Thymus (tissue), 11 donors: ENCODE measurements at regions not wholly inside any gene's neighbourhood (a gene's known extent, or its start where the extent isn't known, plus 50 kb on each side); places are given as distances from the start of the nearest gene placed in this dataset.

Experiments used
- DNase-seq, 9 donors: peaks; one replicate each; pipeline ENCODE4 v3.0.0-alpha.2; 2013; ENCODE audit warnings: low spot score in 9 of 9, low read depth in 6 of 9, missing footprints in 1 of 9
- H3K27ac ChIP-seq, 2 donors: one replicate each; pipeline ENCODE4 v1.5.1; 2013; ENCODE audit warnings: control low read depth in 1 of 2, low read depth in 1 of 2, low read length in 1 of 2, mild to moderate bottlenecking in 1 of 2, moderate library complexity in 1 of 2
- H3K27me3 ChIP-seq, 2 donors: one replicate each; pipeline ENCODE4 v1.5.1; 2013; ENCODE audit warnings: low read length in 1 of 2; ENCODE audit not compliant: control insufficient read depth in 2 of 2, insufficient read depth in 1 of 2
- H3K36me3 ChIP-seq, 2 donors: one replicate each; pipeline ENCODE4 v1.5.1; 2013; ENCODE audit warnings: low read length in 1 of 2, mild to moderate bottlenecking in 1 of 2, moderate library complexity in 1 of 2; ENCODE audit not compliant: control insufficient read depth in 2 of 2, insufficient read depth in 2 of 2
- H3K4me1 ChIP-seq, 2 donors: one replicate each; pipeline ENCODE4 v1.5.1; 2013; ENCODE audit warnings: low read length in 2 of 2; ENCODE audit not compliant: control insufficient read depth in 2 of 2, insufficient read depth in 2 of 2
- H3K4me3 ChIP-seq, 2 donors: one replicate each; pipeline ENCODE4 v1.5.1; 2013; ENCODE audit warnings: low read length in 2 of 2, control low read depth in 1 of 2, mild to moderate bottlenecking in 1 of 2
- H3K9me3 ChIP-seq, 2 donors: one replicate each; pipeline ENCODE4 v1.5.1; 2013; ENCODE audit warnings: low read length in 1 of 2, mild to moderate bottlenecking in 1 of 2; ENCODE audit not compliant: control insufficient read depth in 2 of 2, insufficient read depth in 1 of 2
- WGBS: extraction: QIAGEN DNeasy Blood & Tissue Kit; methylation state at CpG from one replicate; pipeline ENCODE4 v1.1.7; 2013; 5-methylcytosine and 5-hydroxymethylcytosine counted together
- donor health status: healthy.

- H3K36me3 ChIP-seq = no peaks in the 10 kb centered on the region
- no peak overlapping the region for H3K27ac ChIP-seq
- H3K4me3 ChIP-seq = no peak overlapping the region
- peaks cover 0 to 6% of the 10 kb centered on the region in 2 donors for H3K9me3 ChIP-seq
- H3K4me1 ChIP-seq = no peaks in the 10 kb centered on the region
- no peaks in the 10 kb centered on the region for H3K27me3 ChIP-seq
- no peak for DNase-seq
These were observed 702.7 kb upstream of the GCFC2 start for GRCh38 chr2:76413436-76413835.

- no peak for DNase-seq
- Histone ChIP-seq H3K36me3 (no peaks in the 10 kb centered on the region), H3K9me3 (peaks cover 0 to 16% of the 10 kb centered on the region in 2 donors), H3K4me1 (no peaks in the 10 kb centered on the region), H3K27me3 (no peaks in the 10 kb centered on the region), H3K27ac (no peak overlapping the region), H3K4me3 (no peak overlapping the region)
- 90% methylated on average over 12 of the region's 12 CpGs for WGBS
These were observed 695.6 kb upstream of the GCFC2 start for GRCh38 chr2:76406134-76406855.

- Histone ChIP-seq H3K27me3 (no peaks in the 10 kb centered on the region), H3K27ac (no peak overlapping the region), H3K9me3 (no peaks in the 10 kb centered on the region), H3K36me3 (no peaks in the 10 kb centered on the region), H3K4me3 (no peak overlapping the region), H3K4me1 (no peaks in the 10 kb centered on the region)
- no peak for DNase-seq
These were observed 682.6 kb upstream of the GCFC2 start for GRCh38 chr2:76393356-76393755.

- no peak for DNase-seq
- Histone ChIP-seq H3K9me3 (no peaks in the 10 kb centered on the region), H3K27ac (no peak overlapping the region), H3K27me3 (no peaks in the 10 kb centered on the region), H3K4me3 (no peak overlapping the region), H3K36me3 (no peaks in the 10 kb centered on the region), H3K4me1 (no peaks in the 10 kb centered on the region)
- 57% methylated on average over 3 of the region's 3 CpGs for WGBS
These were observed 681.0 kb upstream of the GCFC2 start for GRCh38 chr2:76391678-76392077.

- Histone ChIP-seq H3K4me1 (no peaks in the 10 kb centered on the region), H3K4me3 (no peak overlapping the region), H3K36me3 (no peaks in the 10 kb centered on the region), H3K27me3 (no peaks in the 10 kb centered on the region), H3K9me3 (no peaks in the 10 kb centered on the region), H3K27ac (no peak overlapping the region)
- WGBS = 82% methylated on average over 1 of the region's 1 CpG
- no peak for DNase-seq
These were observed 676.6 kb upstream of the GCFC2 start for GRCh38 chr2:76387294-76387693.

GRCh38 chr2:76385943-76386342 lies 675.2 kb upstream of the GCFC2 start:
- Histone ChIP-seq H3K4me3 (no peak overlapping the region), H3K36me3 (no peaks in the 10 kb centered on the region), H3K27me3 (no peaks in the 10 kb centered on the region), H3K9me3 (no peaks in the 10 kb centered on the region), H3K4me1 (no peaks in the 10 kb centered on the region), H3K27ac (no peak overlapping the region)
- 97% methylated on average over 1 of the region's 1 CpG for WGBS
- DNase-seq = no peak

GRCh38 chr2:76381624-76382023 lies 670.9 kb upstream of the GCFC2 start:
- Histone ChIP-seq H3K27ac (no peak overlapping the region), H3K4me3 (no peak overlapping the region), H3K36me3 (no peaks in the 10 kb centered on the region), H3K9me3 (no peaks in the 10 kb centered on the region), H3K27me3 (no peaks in the 10 kb centered on the region), H3K4me1 (no peaks in the 10 kb centered on the region)
- no peak for DNase-seq

- Histone ChIP-seq H3K9me3 (no peaks in the 10 kb centered on the region), H3K4me3 (no peak overlapping the region), H3K36me3 (no peaks in the 10 kb centered on the region), H3K27me3 (no peaks in the 10 kb centered on the region), H3K4me1 (no peaks in the 10 kb centered on the region), H3K27ac (no peak overlapping the region)
- 93% methylated on average over 1 of the region's 1 CpG for WGBS
- DNase-seq = no peak
These were observed 667.4 kb upstream of the GCFC2 start for GRCh38 chr2:76378140-76378539.

- whole genome bisulfite sequencing = 91% methylated on average over 2 of the region's 2 CpGs
- no peak for DNase-seq
- Histone ChIP-seq H3K27me3 (no peaks in the 10 kb centered on the region), H3K4me3 (no peak overlapping the region), H3K9me3 (peaks cover 0 to 9% of the 10 kb centered on the region in 2 donors), H3K36me3 (no peaks in the 10 kb centered on the region), H3K4me1 (no peaks in the 10 kb centered on the region), H3K27ac (no peak overlapping the region)
These were observed 630.7 kb upstream of the GCFC2 start for GRCh38 chr2:76341439-76341838.

- 97% methylated on average over 2 of the region's 2 CpGs for WGBS
- Histone ChIP-seq H3K27me3 (no peaks in the 10 kb centered on the region), H3K4me1 (no peaks in the 10 kb centered on the region), H3K9me3 (peaks cover 0 to 9% of the 10 kb centered on the region in 2 donors), H3K27ac (no peak overlapping the region), H3K36me3 (no peaks in the 10 kb centered on the region), H3K4me3 (no peak overlapping the region)
- DNase-seq = no peak
These were observed 622.2 kb upstream of the GCFC2 start for GRCh38 chr2:76332871-76333270.
